Suprapubic skin (tissue), 4 donors: ENCODE measurements at regions not wholly inside any gene's neighbourhood (a gene's known extent, or its start where the extent isn't known, plus 50 kb on each side); places are given as distances from the start of the nearest gene placed in this dataset.

ENCODE experiments used
- DNase-seq, 2 donors: peaks; one replicate each; pipeline ENCODE4 v3.0.0-alpha.2; 2019; ENCODE audit warnings: low spot score in 2 of 2
- H3K27ac ChIP-seq: fragments of 200-600 bp; sonication (generic); one replicate; pipeline ENCODE4 v1.5.1; 2019
- H3K27me3 ChIP-seq: fragments of 200-600 bp; sonication (generic); one replicate; pipeline ENCODE4 v1.5.1; 2019
- H3K36me3 ChIP-seq: fragments of 200-600 bp; sonication (generic); one replicate; pipeline ENCODE4 v1.5.1; 2019
- H3K4me1 ChIP-seq: fragments of 200-600 bp; sonication (generic); one replicate; pipeline ENCODE4 v1.5.1; 2019
- H3K4me3 ChIP-seq: fragments of 200-600 bp; sonication (generic); one replicate; pipeline ENCODE4 v1.5.1; 2019; ENCODE audit warnings: mild to moderate bottlenecking
- H3K9me3 ChIP-seq: fragments of 200-600 bp; sonication (generic); one replicate; pipeline ENCODE4 v1.5.1; 2019
- CTCF ChIP-seq, 2 donors: fragments of 200-600 bp in 1 of 2; fragments of 450-650 bp in 1 of 2; sonication (generic) in 1 of 2; IDR thresholded peaks; one replicate each; pipeline ENCODE4 v1.5.1; 2016 to 2019; ENCODE audit warnings: antibody characterized with exemption in 2 of 2, mild to moderate bottlenecking in 1 of 2, moderate library complexity in 1 of 2
- EP300 ChIP-seq: sonication (generic); formaldehyde crosslinking; IDR thresholded peaks from one replicate; pipeline ENCODE4 v1.6.1; 2017; ENCODE audit warnings: antibody characterized with exemption
- POLR2A ChIP-seq, 2 donors: fragments of 450-650 bp; IDR thresholded peaks; one replicate each; pipeline ENCODE4 v1.6.1; 2017; ENCODE audit warnings: antibody characterized with exemption in 2 of 2, mild to moderate bottlenecking in 2 of 2, moderate library complexity in 2 of 2
- POLR2AphosphoS5 ChIP-seq, 3 donors: sonication (generic); formaldehyde crosslinking; IDR thresholded peaks; one replicate each; pipeline ENCODE4 v1.6.1; 2017; ENCODE audit warnings: antibody characterized with exemption in 3 of 3
- WGBS: methylation state at CpG from one replicate; pipeline ENCODE4 v1.1.5; 2018; 5-methylcytosine and 5-hydroxymethylcytosine counted together

- Histone ChIP-seq H3K9me3 (no peaks in the 10 kb centered on the region), H3K27me3 (no peaks in the 10 kb centered on the region), H3K4me3 (no peak overlapping the region), H3K36me3 (no peaks in the 10 kb centered on the region), H3K4me1 (no peaks in the 10 kb centered on the region), H3K27ac (no peak overlapping the region)
- no peak for DNase-seq
- 54% methylated on average over 2 of the region's 2 CpGs for WGBS
- no peak for TF ChIP-seq CTCF (IDR thresholded peaks at IDR 0.05)
- TF ChIP-seq EP300, result no peak
- no peak for TF ChIP-seq POLR2A (IDR thresholded peaks at IDR 0.05)
Measured at GRCh38 chr5:114179134-114179533, 182.7 kb upstream of the KCNN2 start.

GRCh38 chr5:114184006-114184405 lies 177.9 kb upstream of the KCNN2 start:
- no peaks in the 10 kb centered on the region for H3K27me3 ChIP-seq
- WGBS, result 40% methylated on average over 1 of the region's 1 CpG
- TF ChIP-seq EP300 (no peak), CTCF (IDR thresholded peaks at IDR 0.05) (no peak), POLR2A (IDR thresholded peaks at IDR 0.05) (no peak)

GRCh38 chr5:114185274-114185673 lies 176.6 kb upstream of the KCNN2 start:
- no peak overlapping the region for H3K4me3 ChIP-seq
- H3K9me3 ChIP-seq, result no peaks in the 10 kb centered on the region
- TF ChIP-seq CTCF (IDR thresholded peaks at IDR 0.05), result no peak
- TF ChIP-seq POLR2AphosphoS5 (IDR thresholded peaks at IDR 0.05), result no peak
- no peak for TF ChIP-seq EP300
- DNase-seq, result no peak
- no peak overlapping the region for H3K27ac ChIP-seq
- H3K36me3 ChIP-seq, result no peaks in the 10 kb centered on the region
- WGBS, result 21% methylated on average over 8 of the region's 8 CpGs
- no peaks in the 10 kb centered on the region for H3K4me1 ChIP-seq
- H3K27me3 ChIP-seq, result no peaks in the 10 kb centered on the region

More at GRCh38 chr5:114184006-114184405, 177.9 kb upstream of the KCNN2 start:
- Histone ChIP-seq H3K36me3 (no peaks in the 10 kb centered on the region), H3K4me3 (no peak overlapping the region), H3K4me1 (no peaks in the 10 kb centered on the region), H3K27ac (no peak overlapping the region), H3K9me3 (no peaks in the 10 kb centered on the region)
- DNase-seq, result no peak

- TF ChIP-seq CTCF (IDR thresholded peaks at IDR 0.05) (no peak), POLR2AphosphoS5 (IDR thresholded peaks at IDR 0.05) (no peak)
- 52% methylated on average over 1 of the region's 1 CpG for WGBS
- no peaks in the 10 kb centered on the region for H3K36me3 ChIP-seq
- DNase-seq, result no peak
- no peaks in the 10 kb centered on the region for H3K9me3 ChIP-seq
- no peaks in the 10 kb centered on the region for H3K4me1 ChIP-seq
- H3K4me3 ChIP-seq, result no peak overlapping the region
- no peaks in the 10 kb centered on the region for H3K27me3 ChIP-seq
- H3K27ac ChIP-seq, result no peak overlapping the region
Measured at GRCh38 chr5:114191441-114191840, 170.4 kb upstream of the KCNN2 start.

GRCh38 chr5:114192108-114192507 lies 169.8 kb upstream of the KCNN2 start:
- Histone ChIP-seq H3K27ac (no peak overlapping the region), H3K27me3 (no peaks in the 10 kb centered on the region), H3K4me1 (no peaks in the 10 kb centered on the region), H3K4me3 (no peak overlapping the region), H3K36me3 (no peaks in the 10 kb centered on the region), H3K9me3 (no peaks in the 10 kb centered on the region)
- DNase-seq, result no peak
- TF ChIP-seq POLR2AphosphoS5 (IDR thresholded peaks at IDR 0.05) (no peak), EP300 (no peak), POLR2A (IDR thresholded peaks at IDR 0.05) (no peak), CTCF (IDR thresholded peaks at IDR 0.05) (no peak)
- 52% methylated on average over 3 of the region's 3 CpGs for WGBS
